HG03432 (cell line): ENCODE measurements at regions not wholly inside any gene's neighbourhood (a gene's known extent, or its start where the extent isn't known, plus 50 kb on each side); places are given as distances from the start of the nearest gene placed in this dataset.
"Not testable (repeated sequence)": the region's sequence is repeated elsewhere in the genome, so short reads cannot be mapped to it uniquely, and the experiment has no call there.

Experiments used
- ATAC-seq: cut with Tn5 transposase; IDR thresholded peaks from one replicate; pipeline ENCODE4 v1.9.1; 2021; ENCODE audit warnings: mild to moderate bottlenecking, moderate library complexity; ENCODE audit not compliant: unreplicated experiment

GRCh38 chr18:77369644-77370043 is 120.0 kb downstream of the GALR1 start:
- no peak for ATAC-seq

GRCh38 chr18:77373730-77374445 is 124.2 kb downstream of the GALR1 start:
- ATAC-seq, result no peak

GRCh38 chr18:77374446-77374805 is 124.8 kb downstream of the GALR1 start:
- ATAC-seq, result no peak

DNA sequence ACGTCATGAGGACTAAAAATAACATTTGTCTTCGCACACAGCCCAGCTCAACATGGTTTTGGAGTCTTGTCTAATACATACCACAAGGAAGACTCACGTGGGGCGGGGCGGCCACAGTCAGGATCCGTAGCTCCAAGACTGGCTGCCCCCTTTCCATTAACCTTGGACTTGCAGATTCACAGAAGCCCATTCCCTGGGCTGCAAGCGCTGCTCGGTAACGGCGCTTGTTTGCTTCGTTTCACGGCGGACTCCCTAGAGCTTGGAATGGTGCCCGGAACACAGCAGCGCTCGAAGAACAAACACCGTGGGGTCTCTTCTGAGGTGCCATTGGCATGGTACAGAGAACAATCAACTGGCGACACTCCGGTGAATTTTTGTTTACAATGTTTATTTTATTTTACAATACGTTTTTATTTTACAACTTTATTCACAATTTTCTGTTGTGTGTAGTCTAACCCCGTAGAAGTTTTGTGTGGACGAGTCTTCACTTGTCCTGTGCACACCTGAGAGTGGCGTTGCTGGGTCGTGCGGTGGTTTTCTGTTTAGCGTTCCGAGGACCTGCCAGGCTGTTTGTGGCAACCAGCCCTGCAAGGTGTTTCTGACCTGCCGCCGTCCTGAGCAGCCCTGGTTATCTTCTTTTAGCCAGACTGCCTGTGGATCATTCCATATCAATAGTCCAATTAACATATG is 126.5 kb downstream of the GALR1 start:
- ATAC-seq, result no peak

DNA sequence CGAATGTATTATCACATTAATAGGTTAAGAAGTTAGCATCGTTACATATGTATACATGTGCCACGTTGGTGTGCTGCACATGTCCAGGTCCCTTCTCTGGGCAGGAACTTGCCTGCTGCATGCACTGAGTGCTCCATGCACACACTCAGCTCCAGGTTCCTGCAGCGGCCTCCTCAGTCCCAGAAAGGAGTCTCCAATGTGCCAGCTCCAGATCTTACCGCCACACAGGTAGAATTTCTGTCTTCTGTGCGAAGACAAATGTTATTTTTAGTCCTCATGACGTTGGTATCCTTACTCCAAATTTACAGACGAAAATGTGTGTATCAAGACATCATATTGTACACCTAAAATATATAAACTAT is 127.1 kb downstream of the GALR1 start:
- no peak for ATAC-seq

DNA sequence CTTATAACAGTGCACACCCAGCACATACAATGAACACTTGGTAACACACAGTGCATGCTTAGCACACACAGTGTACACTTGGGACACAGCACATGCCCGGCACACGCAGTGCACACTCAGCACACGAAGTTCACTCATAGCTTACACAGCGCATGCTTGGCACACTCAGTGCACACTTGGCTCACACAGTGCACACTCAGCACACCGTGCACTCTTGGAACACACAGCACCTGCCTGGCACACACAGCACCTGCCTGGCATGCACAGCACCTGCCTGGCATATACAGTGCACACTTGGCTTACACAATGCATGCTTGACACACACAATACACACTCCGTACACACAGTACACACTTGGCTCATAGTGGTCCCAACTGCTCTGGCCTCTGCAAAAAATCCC is 128.2 kb downstream of the GALR1 start:
- no peak for ATAC-seq

DNA sequence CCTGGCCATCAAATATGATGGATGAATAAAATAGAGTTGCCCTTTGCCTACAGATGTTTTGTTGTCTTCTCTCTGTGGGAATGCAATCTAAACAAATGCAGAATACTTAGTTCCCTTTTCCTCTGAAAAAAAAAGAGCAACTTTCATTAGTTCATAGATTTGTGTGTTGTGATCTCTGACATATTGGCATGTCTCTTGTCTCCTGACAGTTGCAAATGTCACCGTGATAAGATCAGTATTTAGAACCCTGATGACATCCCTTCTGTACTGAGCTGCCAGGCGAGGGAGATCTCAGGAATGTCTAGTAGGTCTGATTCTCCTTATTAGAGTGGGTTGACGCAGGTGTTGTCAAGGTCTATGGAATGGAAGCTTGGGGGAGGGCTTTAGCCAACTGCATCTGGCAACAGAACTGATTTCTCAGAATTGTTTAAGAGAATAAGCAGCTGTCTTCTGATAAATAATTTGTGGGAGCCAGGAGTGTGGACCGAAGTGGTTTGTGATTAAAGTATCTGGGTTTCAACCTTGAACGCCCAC is 130.4 kb downstream of the GALR1 start:
- ATAC-seq, result no peak

GRCh38 chr18:77380695-77381094 is 131.0 kb downstream of the GALR1 start:
- no peak for ATAC-seq

DNA sequence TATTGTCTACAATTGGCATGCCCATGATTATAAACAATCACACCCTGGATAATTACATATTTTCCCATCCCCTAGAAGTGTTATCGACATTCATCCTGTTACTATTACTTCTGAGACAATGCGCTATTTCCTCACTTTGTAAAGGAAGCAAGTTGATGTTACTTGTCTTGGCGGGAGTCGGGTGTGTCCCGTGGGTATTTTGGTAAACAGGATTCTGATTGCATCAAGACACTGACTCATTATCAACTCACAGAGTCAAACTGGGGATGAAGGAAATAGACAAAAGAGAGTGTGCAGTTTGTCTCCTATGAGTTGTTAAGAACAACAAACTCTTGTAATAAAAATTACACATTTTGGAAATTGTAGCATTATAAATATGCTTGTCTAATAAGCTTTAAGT is 142.7 kb downstream of the GALR1 start:
- ATAC-seq, result no peak

DNA sequence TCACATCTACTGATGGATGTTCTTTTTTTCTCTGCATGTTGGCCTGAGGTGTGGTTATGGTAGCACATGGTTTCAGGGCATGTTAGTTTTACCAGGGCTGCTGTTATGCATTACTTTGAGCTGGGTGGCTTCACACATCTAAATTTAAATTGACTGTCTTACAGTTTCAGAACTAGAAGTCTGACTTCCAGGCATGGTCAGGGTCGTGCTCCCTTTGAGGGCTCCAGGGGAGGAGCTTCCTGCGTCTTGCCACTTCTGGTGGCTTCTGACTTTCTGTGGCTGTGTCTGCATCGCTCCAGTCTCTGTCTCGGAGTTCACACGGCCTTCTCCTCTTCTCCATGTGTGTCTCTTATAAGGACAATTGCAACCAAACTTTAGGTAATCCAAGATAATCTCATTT is 143.9 kb downstream of the GALR1 start:
- ATAC-seq, result no peak

DNA sequence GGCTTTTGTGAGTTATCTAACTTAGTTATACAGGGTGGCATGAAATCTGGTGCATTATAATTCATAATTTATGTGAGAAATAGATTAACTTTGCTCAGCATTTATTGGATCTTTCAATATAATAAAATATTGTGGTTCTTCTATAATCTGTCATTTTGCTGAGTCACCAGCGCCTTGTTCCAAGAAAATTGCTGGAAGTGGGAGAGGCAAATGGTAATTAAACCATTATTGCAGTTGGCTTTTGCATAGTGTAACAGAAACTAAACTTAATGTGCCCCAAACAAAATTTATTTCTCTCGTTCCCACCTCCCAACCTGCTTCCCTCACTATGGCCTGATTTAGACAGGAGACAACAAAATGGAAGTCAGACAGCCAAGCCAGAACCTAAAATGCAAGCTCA is 146.3 kb downstream of the GALR1 start:
- ATAC-seq, result no peak

GRCh38 chr18:77397056-77397455 is 147.4 kb downstream of the GALR1 start:
- no peak for ATAC-seq

DNA sequence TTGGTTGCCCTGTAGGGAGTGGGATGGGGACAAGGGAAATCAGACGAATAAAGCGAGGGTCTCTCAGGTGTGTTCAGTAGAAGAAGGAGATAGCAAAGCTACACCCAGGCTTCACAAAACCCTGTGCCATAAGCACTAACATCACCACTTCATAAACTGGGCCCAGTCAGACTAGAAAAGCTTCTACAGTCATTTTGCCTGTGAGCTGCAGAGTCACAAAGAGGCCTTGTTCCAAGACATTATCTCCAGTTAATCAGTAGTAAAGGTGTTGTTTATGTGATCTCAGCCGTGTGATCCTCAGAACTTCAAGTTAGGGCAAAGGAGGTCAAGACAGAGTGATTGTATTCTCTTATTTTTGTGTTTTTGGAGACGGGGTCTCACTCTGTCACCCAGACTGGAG is 148.0 kb downstream of the GALR1 start:
- ATAC-seq, result no peak

DNA sequence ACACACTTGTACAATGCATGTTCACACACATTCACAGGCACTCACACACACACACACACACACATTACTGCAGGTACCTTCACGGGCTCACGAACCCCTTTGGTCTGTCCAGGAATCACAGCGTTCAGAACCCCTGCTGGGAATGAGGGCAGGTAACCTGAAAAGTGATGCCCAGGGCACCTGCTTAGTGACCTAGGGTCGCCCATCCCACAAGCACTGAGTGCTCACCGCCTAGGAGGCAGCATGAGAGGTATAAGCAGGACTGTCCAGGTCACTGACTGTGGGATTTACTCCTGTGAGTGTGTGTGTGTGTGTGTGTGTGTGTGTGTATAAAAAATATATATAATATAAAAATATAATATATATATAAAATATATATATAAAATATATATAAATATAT is 150.9 kb downstream of the GALR1 start:
- ATAC-seq, result no peak

DNA sequence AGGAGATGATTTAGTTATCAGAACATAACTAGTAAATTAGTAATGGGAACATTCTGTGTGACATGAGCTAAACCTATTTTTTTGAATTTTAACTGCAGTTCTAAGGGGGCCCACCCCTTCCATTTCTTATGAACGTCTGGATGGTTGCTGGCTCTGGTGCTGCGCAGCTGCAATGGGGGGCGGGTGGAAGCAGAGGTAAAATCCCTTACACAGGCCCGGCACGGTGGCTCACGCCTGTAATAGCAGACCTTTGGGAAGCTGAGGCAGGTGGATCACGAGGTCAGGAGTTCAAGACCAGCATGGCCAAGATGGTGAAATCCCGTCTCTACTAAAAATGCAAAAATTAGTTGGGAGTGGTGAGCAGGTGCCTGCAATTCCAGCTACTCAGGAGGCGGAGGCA is 151.5 kb downstream of the GALR1 start:
- no peak for ATAC-seq

DNA sequence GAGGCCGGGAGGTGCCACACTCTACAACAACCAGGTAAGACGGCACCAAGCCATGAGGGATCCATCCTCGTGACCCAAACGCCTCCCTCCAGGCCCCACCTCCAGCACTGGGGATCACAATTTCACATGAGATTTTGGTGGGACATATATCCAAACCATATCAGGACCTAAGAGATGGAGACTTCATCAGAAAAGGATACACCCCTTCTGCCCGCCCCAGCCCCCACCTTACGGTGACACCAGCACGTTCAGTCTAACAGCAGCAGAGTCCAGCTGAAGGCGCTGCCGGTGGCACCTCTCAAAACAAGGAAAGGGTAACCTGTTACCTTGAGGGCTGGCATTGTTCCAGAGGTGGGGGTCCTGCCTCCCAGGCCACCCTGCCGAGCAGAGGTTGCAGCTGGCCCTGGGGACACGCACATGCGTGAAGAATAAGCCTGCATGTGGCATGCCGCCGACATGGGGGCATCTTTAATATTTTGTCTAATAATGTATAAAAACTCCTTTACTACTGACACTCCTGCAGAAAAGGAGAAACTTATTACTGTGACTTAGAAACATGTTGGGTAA is 154.4 kb downstream of the GALR1 start:
- no peak for ATAC-seq

DNA sequence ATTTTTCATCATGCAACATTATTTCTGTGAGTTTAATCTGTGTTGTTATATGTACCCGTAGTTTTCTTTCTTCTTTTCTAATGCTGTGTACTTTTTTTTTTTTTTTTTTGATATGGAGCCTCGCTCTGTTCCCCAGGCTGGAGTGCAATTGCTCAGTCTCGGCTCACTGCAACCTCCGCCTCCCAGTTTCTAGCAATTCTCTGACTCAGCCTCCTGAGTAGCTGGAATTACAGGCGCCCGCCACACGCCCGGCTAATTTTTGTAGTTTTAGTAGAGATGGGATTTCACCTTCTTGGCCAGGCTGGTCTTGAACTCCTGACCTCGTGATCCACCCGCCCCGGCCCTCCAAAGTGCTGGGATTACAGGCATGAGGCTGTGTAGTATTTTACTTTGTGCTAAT is 155.4 kb downstream of the GALR1 start:
- no peak for ATAC-seq

- ATAC-seq, result no peak
Observed at GRCh38 chr18:77407733-77408132, 158.1 kb downstream of the GALR1 start.

DNA sequence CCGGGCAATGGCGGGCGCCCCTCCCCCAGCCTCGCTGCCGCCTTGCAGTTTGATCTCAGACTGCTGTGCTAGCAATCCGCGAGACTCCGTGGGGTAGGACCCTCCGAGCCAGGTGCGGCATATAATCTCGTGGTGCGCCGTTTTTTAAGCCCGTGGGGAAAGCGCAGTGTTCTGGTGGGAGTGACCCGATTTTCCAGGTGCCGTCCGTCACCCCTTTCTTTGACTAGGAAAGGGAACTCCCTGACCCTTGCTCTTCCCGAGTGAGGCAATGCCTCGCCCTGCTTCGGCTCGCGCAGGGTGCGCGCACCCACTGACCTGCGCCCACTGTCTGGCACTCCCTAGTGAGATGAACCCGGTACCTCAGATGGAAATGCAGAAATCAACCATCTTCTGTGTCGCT is 171.9 kb downstream of the GALR1 start:
- ATAC-seq, result not testable (repeated sequence)

- ATAC-seq, result no peak
Observed at GRCh38 chr18:77422974-77423867, 173.6 kb downstream of the GALR1 start.

GRCh38 chr18:77433076-77433475 is 183.4 kb downstream of the GALR1 start:
- ATAC-seq, result no peak
